ENCODE measurements at regions not wholly inside any gene's neighbourhood (a gene's known extent, or its start where the extent isn't known, plus 50 kb on each side); places are given as distances from the start of the nearest gene placed in this dataset.

- TF ChIP-seq GATA3 (IDR thresholded peaks at IDR 0.05; ENCODE audit: borderline replicate concordance) = no peak
- no peak for TF ChIP-seq CBX2 (IDR thresholded peaks at IDR 0.05; ENCODE audit: borderline replicate concordance, low read depth)
- TF ChIP-seq FOSB (CRISPR knock-in tag; IDR thresholded peaks at IDR 0.05) = no peak
- TF ChIP-seq EP300 (IDR thresholded peaks at IDR 0.05) = no peak
- no peak for TF ChIP-seq CTCF (IDR thresholded peaks at IDR 0.05)
- no peak for TF ChIP-seq POLR2A (IDR thresholded peaks at IDR 0.05; ENCODE audit: low read length)
- TF ChIP-seq EHMT2 (IDR thresholded peaks at IDR 0.05; ENCODE audit: low read depth) = no peak
- TF ChIP-seq MAX (IDR thresholded peaks at IDR 0.05) = no peak
- no peak for TF ChIP-seq MAFK (IDR thresholded peaks at IDR 0.05; ENCODE audit: partially characterized antibody)
- TF ChIP-seq REST (IDR thresholded peaks at IDR 0.05) = no peak
These were observed 737.6 kb upstream of the CHRM3 start for GRCh38 chr1:238648751-238649150.
